ENCODE measurements at regions not wholly inside any gene's neighbourhood (a gene's known extent, or its start where the extent isn't known, plus 50 kb on each side); places are given as distances from the start of the nearest gene placed in this dataset.

DNA sequence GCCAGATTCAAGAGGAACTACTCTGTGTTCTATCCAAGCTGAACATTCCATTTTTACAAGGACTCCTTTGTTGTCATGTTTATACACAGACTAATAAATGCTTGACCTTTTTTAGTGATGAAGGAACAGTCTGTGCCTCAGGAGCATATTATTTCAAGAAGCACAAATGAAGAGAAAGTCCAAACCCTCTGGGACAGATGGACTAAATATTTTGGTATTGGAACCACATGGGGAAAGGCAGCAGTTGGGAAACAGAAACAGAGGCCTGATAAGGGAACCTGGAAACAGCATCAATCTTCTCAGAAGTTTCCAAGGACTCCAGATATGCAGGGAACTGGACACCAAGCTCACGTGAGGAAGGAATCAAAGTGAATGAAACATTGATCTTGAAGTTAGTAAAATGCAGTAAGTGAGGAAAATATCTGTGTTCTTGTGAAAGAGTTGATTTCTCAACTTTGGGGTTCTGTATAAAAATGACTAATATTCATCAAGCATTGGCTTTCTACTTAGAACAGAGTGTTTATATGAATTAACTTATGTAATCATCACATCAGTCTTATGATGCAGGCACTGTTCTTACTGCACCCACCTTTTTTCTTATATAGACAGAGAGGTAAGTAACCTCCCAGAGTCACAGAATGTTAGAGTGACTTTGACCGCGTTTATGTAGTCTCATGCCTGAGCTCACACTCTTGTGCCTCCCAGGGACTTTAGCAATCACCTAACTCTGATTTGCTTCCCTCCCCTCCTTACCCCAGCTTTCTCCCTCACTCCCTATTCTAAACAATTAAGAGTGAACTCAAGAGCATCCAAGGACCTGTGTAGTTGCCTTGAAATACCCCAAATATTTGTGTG lies 148.9 kb upstream of the JADE1 start:
- TF ChIP-seq CTCF (conservative IDR thresholded peaks at IDR 0.05), result no peak
- no peak overlapping the region for H3K4me3 Mint-ChIP-seq
- DNase-seq (ENCODE audit: low read depth, low spot score), result no peak
- H3K36me3 Mint-ChIP-seq (ENCODE audit: low read depth), result peaks cover 2% of the 10 kb centered on the region
- H3K4me1 Mint-ChIP-seq, result peaks cover 20% of the 10 kb centered on the region
- no peaks in the 10 kb centered on the region for H3K9me3 Mint-ChIP-seq
- H3K27me3 Mint-ChIP-seq (ENCODE audit: low read depth), result peaks cover 6% of the 10 kb centered on the region
- no peak overlapping the region for H3K27ac Mint-ChIP-seq (ENCODE audit: unreplicated experiment)

- no peak for TF ChIP-seq CTCF (conservative IDR thresholded peaks at IDR 0.05)
- H3K9me3 Mint-ChIP-seq, result peaks cover 6% of the 10 kb centered on the region
These were observed 151.3 kb upstream of the JADE1 start for GRCh38 chr4:128658214-128658631.

GRCh38 chr4:128657638-128658037 lies 151.9 kb upstream of the JADE1 start:
- peaks cover 9% of the 10 kb centered on the region for H3K36me3 Mint-ChIP-seq (ENCODE audit: low read depth)
- H3K4me1 Mint-ChIP-seq, result peaks cover 40% of the 10 kb centered on the region
- no peak overlapping the region for H3K27ac Mint-ChIP-seq (ENCODE audit: unreplicated experiment)
- H3K9me3 Mint-ChIP-seq, result peaks cover 6% of the 10 kb centered on the region
- DNase-seq (ENCODE audit: low read depth, low spot score), result no peak
- no peak overlapping the region for H3K4me3 Mint-ChIP-seq
- TF ChIP-seq CTCF (conservative IDR thresholded peaks at IDR 0.05), result no peak
- H3K27me3 Mint-ChIP-seq (ENCODE audit: low read depth), result peaks cover 6% of the 10 kb centered on the region

More at GRCh38 chr4:128658214-128658631, 151.3 kb upstream of the JADE1 start:
- H3K27me3 Mint-ChIP-seq (ENCODE audit: low read depth), result peaks cover 6% of the 10 kb centered on the region
- peaks cover 9% of the 10 kb centered on the region for H3K36me3 Mint-ChIP-seq (ENCODE audit: low read depth)
- peaks cover 38% of the 10 kb centered on the region for H3K4me1 Mint-ChIP-seq
- no peak overlapping the region for H3K4me3 Mint-ChIP-seq
- peak overlapping the region; percentile 28 for H3K27ac Mint-ChIP-seq (ENCODE audit: unreplicated experiment)
- DNase-seq (ENCODE audit: low read depth, low spot score), result no peak

DNA sequence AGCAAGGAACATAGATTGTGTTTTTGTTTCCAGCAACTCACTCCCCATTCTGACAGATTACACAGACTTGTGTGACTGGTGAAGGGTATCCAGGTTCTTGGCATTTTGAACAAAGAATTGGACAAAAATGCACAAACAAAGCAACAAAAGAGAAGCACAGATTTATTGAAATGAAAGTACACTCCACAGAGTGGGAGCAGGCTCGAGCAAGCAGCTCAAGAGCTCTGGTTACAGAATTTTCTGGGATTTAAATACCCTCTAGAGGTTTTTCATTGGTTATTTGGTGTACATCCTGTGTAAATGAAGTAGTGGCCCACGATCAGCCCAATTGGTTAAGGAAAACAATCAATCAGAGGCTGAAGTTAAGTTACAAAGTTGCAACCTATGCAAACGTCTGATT lies 155.0 kb upstream of the JADE1 start:
- Mint-ChIP-seq H3K9me3 (peaks cover 6% of the 10 kb centered on the region), H3K27ac (ENCODE audit: unreplicated experiment) (peak overlapping the region; percentile 64), H3K36me3 (ENCODE audit: low read depth) (peaks cover 9% of the 10 kb centered on the region), H3K4me3 (no peak overlapping the region), H3K4me1 (peaks cover 29% of the 10 kb centered on the region), H3K27me3 (ENCODE audit: low read depth) (no peaks in the 10 kb centered on the region)
- no peak for DNase-seq (ENCODE audit: low read depth, low spot score)
- no peak for TF ChIP-seq CTCF (conservative IDR thresholded peaks at IDR 0.05)

GRCh38 chr4:128653527-128654444 lies 155.7 kb upstream of the JADE1 start:
- no peak for TF ChIP-seq CTCF (conservative IDR thresholded peaks at IDR 0.05)
- no peak for DNase-seq (ENCODE audit: low read depth, low spot score)
- no peaks in the 10 kb centered on the region for H3K27me3 Mint-ChIP-seq (ENCODE audit: low read depth)
- H3K27ac Mint-ChIP-seq (ENCODE audit: unreplicated experiment), result peak overlapping the region; percentile 64
- H3K9me3 Mint-ChIP-seq, result peaks cover 6% of the 10 kb centered on the region
- H3K4me1 Mint-ChIP-seq, result peaks cover 27% of the 10 kb centered on the region
- H3K4me3 Mint-ChIP-seq, result peak overlapping the region; percentile 1
- H3K36me3 Mint-ChIP-seq (ENCODE audit: low read depth), result peaks cover 9% of the 10 kb centered on the region

Measured in neural crest cell (in vitro differentiated cells).